GM19023 (cell line): ENCODE measurements at regions not wholly inside any gene's neighbourhood (a gene's known extent, or its start where the extent isn't known, plus 50 kb on each side); places are given as distances from the start of the nearest gene placed in this dataset.

Experiments
- ATAC-seq: cut with Tn5 transposase; IDR thresholded peaks from one replicate; pipeline ENCODE4 v1.9.1; 2021; ENCODE audit warnings: mild to moderate bottlenecking, moderate library complexity; ENCODE audit not compliant: unreplicated experiment

DNA sequence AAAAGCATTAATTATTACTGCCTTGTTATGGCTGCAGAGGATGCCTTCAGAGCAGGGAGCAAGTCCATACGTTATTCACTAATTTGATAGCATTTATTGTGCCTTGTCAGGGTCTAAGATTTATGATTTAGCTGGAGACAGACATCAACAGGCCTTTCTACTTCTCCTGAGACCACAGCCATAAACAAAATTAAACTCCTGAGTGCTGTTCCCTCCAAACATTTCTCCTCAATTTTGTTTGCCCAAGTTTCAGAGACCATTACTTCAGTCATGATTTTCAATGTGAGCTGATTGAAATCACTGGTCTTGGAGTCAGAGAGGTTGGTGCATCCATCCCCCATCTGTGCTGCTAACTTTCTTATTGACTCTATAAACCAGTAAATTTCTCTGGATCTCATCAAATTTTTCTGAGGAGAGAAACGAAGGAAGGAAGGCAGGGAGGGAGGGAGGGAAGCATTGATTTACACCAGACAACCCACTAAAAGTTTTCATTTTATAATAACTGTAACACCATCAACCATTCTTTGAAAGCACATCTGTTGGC is 423.6 kb upstream of the CDH11 start:
- ATAC-seq = no peak

DNA sequence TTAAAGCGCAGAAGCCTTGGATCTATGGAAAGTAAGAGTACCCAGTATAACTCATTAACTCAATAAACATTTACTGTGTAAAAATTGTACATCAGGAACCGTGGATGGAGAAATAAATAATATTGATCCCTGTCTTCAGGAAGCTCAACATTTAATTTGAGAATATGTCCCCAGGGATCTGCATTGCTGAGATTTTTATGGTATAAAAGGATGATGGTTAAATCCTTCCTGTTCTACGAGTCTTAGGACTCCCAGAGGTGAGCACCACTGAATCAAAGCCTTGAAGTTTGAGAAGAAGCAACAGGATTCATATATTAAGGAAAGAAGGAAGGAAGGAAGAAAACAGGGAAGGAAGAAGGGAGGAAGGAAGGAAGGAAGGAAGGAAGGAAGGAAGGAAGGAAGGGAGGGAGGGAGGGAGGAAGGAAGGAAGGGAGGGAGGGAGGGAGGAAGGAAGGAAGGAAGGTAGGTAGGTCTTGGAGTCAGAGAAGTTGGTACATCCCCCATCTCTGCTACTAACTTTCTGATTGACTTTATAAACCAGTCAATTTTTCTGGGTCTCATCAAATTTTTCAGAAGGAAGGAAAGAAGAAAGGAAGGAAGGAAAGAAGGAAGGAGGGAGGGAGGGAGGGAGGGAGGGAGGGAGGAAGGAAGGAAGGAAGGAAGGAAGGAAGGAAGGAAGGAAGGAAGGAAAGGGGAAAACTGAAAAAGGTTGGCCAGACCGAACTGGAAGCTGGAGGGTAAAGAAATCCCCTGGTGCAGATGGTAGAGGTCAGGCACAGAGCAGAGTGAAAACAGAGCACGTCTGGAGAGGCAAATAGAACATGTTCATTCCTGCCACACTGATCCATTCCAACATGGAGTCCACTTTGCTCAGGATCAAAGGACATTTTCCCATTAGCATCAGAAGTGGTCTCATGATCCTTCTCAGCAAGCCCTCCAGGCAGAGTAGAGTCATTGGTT is 422.2 kb upstream of the CDH11 start:
- ATAC-seq = no peak

DNA sequence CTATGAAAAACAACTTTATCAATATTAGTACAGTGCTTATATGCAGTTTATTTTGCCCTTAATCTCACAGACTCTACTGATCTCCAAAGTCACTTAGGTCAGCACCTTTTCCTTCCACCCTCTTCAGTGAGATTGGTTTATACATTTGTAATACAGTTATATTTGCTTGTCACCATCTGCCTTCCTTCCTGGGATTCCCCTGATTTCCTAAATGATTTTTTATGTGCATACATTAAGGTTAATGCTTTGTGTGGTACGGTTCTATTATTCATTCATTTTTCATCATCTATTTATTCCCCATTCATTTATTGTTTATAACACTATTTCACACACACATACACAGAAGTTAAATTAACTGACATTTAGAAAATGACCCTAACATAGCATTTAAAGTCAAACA is 419.8 kb upstream of the CDH11 start:
- no peak for ATAC-seq

DNA sequence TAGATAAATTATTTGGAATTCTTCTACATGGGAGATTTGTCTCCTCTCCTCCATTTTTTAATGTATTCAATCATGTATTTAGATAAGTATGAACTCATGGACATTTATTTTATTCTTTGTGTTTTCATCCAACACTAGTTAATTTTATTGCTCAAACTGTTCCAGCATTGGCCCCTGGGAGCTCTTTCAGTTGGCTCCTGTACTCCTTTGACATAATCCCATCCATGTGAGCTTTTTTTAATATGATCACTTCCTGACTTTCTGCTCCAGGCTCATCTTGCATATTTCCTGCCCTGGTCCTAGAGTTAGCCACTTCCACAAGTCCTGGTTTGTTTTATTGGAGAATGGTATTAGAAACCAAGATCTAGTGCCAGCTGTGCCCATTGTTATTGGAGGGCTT is 419.0 kb upstream of the CDH11 start:
- no peak for ATAC-seq

DNA sequence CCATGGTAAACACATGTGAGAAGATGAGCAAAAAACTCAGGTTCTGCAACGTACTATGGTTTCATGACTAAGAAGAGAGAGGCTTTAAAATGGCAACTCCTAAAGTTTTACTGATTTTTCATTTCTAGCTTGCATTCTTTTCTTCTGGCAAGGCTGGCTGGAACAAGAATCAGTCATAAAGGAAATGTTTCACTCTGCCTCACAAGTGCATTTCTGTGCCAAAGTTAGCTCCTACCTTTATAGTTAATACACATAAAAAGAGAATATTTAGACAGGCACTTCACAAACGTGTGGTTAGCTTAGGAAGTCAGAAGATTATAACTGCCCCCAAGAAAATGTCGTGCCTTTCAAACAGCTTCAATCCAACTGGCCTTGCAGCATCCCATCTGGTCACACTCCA is 417.1 kb upstream of the CDH11 start:
- ATAC-seq = no peak

DNA sequence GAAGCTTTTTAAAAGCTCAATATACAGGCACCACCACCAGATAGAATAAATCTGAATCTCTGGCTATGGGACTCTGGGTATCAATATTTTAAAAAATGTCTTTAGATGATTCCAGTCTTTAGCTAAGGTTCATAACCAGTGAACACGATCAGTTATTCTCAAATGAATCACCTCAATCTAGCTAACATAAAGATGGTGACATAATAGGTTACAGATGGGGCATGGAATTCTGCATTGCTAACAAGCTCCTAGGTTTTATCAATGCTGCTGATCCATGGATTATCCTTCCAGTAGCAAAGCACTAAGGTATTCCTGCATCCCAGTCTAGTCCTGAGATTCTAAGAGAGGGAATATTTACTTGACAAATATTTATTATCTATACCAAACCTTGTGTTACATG is 415.5 kb upstream of the CDH11 start:
- ATAC-seq = no peak

DNA sequence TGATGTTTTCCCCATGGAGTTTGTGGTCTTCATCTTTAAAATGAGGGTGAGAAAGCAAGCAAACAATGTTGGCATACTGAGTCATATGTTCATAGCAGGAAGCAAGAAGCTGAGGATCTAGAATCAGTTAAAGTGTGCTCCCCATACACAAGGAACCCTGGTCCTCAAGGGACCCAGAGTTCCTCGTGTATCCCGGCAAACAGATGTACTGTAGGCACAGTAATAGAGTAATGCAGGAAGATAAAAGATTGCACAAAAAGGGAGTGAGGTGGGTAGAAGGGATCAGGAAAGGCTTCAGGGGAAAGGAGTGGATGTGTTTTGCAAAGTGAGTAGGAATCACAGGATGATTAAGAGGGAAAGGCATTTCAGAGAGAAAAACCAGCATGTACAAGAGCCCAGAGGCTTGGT is 412.3 kb upstream of the CDH11 start:
- no peak for ATAC-seq

DNA sequence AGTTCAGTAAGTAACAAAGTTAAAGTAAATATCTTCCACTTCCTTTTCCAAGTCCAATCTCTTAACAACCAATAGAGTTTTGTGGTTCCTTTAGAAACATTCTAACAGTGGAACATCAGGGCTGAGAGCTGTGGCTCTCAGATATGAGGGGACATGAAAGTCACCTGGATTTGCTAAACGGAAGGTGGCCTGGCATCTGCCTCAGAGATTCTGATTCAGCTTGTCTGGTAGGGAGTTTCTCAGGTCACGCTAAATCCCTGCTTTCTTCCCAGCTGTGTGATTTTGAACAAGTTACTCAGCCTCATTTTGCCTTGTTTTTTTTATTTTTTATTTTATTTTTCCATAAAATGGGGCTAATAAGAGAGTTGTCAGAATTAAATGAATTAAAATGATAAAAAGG is 411.0 kb upstream of the CDH11 start:
- ATAC-seq = no peak

DNA sequence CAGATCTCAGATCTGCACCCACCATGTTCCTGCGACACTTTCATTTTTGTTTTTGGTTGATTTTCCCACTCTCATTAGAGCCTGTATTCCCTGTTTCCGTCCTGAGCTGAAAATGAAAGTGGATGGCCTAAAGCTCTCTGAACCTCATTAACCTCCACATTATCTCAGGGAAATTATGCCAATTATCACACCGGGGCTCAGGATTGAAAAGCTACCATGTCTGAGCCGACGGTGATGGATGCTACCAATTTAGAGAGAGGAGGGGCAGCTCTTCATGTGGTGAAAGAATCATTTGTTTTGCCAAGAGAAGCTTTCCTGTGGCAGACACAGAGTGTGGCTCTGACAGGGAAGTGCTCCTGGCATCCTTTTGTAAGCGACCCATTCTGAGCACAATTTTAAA is 410.4 kb upstream of the CDH11 start:
- ATAC-seq = no peak

DNA sequence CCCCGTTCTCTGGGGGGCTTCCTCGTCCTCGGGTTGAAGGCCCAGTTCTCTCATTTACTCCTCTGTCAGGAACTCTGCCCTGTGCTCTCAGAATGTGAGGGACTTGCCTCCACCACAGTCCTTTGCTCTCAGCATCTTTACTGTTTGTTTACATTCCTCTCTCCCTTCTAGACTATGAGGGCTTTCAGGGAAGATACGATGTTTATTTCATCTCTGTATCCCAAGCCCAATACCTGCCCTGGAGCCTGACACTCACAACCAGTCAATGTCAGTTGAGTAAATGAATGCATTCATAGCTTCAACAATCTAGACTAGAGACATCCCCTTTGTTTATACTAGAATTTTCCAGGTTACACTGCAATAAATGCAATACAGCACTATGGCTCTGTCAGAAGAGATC is 409.6 kb upstream of the CDH11 start:
- no peak for ATAC-seq

DNA sequence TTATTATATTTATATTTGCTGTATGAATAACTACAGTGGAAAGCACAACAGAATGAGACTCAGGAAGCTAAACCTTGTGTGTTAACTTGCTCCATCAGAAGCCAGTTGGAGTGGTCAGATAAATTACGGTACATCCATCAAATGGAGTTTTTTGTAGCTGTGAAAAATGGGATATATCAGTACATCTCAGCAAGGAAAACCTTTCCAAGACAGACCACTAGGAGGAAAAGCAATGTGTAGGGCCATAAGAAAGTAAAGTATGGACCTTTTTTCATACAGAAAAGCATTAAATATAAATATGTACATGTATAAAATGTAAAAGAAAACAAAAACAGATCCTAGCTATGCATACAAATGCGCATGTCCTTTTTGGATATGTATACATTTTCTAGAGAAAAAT is 403.8 kb upstream of the CDH11 start:
- no peak for ATAC-seq

DNA sequence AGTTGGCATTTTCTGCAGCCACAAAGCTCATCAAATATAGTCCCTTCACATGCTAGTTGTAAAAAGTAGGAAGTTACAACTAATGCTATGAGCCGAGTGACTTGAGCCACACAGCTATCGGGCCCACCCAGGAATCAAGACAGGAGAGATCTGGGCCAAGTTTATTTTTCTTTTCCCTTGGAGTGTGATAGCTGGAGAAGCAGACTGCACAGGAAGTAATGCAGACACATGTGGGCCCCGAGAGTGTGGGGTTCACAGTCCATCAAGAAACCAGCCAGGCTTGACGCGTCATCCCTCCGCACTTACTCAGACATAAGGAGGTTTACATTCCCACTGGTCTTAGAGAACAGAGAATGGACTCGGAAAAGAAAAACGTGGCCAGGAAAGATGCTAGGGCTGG is 403.1 kb upstream of the CDH11 start:
- ATAC-seq = no peak

DNA sequence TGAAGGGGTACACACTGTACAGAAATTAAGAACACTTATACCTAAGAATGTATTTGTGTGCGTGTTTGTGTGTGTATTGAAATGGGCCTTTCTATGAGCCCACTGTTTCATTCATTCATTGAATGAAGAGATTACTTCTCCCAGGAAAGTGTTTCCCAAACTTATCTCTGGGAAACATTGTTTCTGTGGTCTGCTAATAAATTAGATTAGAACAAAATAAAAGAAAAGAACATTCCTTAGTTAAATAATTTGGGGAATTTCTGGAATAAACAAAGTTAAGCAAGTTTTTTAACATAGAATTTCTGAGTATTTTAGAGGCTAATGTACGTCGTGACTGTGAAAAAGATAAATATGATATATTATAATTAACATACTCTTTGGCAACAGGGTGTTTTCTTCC is 402.4 kb upstream of the CDH11 start:
- no peak for ATAC-seq

DNA sequence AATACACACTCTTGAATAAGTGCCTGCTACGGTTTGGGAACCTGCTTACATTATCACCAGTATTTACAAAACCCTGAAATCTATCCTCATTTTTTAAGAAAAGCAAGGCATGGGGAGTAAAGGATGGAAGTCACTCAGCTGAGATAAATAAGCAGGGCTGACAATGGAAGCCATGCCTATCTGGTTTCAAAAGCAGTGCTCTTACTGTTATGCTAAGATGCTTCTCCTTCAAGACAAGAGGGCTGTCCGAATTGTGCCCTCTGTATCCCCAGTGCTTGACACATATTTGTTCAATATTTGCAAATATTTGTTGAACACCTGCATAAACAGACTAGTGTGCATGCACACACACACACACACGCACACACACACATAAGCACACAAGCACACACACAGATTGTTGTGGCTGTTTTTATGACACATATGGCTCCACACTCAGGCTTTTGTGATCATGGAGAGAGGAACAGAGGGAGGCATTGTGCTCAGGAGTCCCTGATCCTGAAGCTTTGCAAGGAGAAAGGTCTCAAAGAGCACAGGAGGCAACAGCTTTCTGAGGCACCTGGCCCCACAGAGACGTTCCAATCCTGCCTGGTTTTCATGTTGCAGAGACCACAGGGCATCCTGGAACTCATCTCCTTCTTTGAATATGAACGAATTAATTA is 401.6 kb upstream of the CDH11 start:
- no peak for ATAC-seq

DNA sequence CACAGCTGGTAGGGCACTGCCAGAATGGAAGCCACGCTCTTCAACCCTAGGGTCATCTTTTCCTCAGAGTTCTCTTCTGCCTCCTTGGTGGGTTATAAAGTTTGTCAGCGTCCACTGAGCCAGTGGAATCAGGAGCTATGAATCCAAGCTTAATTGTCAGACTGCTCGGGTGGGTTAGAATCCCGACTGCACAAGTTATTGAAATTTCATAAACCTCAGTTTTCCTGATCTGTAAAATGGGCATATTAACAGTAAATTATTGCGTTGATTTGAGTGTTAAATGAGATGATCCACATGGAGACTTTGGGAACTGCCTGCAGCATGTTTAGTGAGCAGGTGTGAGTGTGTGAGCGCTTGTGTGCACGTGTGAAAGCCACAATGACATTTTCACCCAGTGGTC is 400.5 kb upstream of the CDH11 start:
- no peak for ATAC-seq

DNA sequence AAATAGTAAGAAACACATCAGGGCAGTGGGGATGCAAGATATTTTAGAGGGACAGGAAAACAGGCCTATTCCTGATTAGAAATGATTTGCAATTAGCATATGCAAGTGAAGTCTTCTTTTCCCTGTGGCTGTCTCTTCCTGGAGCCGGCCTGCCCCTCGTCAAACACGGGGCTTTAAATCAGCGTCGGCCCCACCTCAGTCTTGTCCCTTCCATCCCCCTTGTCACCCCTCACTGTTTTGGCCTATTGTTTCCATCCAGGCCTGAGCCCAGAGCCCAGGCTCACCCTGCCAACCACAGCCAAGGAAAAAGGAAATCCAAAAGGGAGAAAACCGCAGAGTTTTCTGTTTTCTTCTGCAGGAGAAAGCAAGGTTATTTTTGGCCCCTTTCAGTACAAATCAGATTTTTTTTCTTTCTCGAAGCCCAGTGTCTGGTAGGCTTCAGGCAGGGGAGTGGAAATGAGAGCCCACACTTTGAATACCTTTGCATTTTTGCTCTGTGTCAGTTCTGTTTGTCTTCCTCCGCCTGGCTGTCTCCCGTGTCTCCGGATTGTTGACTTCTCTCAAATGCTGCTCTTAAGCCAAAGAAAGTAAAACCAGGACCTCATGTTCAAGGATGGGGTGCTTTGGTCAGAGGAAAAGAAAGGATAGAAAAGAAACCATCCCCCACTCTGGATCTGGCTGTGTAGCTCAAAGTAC is 399.9 kb upstream of the CDH11 start:
- no peak for ATAC-seq

DNA sequence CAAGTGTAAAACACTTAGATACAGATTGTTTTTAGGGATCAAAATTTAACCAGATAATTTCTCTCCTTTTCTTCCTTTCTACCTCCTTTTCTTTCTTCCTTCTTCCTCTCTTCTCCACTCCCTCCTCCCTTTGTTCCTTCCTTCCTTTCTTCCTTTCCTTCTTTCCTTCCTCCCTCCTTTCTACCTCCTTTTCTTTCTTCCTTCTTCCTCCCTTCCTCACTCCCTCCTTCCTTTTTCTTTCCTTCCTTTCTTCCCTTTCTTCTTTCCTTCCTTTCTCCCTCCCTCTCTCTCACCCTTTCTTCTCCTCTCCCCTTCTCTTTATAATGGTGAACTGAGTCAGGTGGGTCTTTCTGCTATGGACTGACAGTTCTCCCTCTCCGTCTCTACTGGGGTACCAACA is 397.5 kb upstream of the CDH11 start:
- no peak for ATAC-seq

DNA sequence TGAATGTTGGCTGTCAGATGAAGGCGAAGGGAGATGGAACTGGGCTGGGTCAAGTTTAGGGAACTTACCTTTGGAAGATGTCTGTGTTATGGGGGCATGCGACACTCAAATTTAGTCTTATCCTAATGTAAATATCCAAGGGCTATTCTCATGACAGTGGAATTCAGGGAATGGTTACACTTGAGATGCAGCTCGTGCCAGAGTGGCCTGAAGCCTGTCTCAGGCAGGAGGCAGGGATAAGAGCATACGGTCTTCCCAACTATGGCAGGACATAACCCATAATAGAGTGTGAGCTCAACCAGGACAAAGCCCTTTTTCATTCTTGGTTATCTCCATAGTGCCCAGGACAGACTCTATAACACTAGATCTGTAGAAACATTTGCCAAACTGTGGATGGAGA is 393.3 kb upstream of the CDH11 start:
- ATAC-seq = no peak

DNA sequence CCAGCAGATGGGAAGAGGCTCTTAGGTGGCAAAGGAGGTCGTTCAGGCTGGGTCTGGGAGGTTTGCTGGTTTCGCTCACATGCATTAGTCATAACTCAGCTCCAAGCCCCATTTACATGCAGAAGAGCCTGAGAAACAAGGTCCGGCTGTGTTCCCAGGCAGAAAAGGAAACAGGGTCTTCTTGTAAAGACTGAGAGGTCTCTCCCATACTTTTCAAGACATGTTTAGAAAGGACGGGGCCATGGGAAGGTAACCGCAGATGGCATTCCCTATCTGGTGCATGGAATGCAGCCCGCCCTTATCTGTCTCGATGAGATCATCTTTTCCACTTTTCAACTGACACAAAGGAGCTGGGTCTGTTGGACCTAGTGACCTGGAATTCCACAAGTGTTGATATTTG is 389.0 kb upstream of the CDH11 start:
- no peak for ATAC-seq

DNA sequence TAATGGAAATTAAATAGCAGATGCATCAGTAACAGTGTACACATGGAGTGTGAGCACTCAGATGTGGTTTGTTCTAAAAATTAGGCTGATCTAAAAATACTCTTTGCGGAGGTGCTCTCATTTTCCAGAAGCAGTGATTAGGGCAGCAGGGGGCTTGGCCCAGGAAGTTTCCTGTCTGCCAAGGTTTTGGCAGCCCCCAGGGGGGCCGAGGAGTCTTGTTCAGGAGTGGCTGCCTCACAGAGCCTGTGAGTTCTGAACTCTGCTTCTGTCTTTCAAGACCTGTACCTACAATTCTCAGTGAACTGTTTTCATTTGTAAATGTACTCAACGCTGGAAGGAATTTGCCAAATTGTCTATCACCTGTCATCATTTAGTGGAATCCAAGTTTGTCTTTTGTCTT is 388.4 kb upstream of the CDH11 start:
- ATAC-seq = no peak

DNA sequence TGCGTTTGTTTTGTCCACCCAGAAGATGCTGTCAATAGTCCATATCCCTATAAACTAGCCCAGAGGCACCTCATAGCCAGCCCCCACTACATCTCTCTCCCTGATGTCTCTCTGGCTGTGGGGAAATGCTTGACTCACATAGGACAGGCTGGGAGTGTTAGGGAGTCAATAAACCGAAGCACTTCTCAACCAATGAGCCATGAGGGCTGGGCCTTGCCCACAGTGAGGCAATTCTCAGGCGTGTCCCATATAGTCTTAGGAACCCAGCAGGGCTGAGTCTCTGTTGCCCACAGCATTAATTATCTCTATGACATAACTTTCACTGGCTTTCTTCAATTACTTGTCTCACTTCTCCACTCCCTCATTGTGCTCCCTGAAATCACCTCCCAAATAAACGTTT is 387.3 kb upstream of the CDH11 start:
- no peak for ATAC-seq

DNA sequence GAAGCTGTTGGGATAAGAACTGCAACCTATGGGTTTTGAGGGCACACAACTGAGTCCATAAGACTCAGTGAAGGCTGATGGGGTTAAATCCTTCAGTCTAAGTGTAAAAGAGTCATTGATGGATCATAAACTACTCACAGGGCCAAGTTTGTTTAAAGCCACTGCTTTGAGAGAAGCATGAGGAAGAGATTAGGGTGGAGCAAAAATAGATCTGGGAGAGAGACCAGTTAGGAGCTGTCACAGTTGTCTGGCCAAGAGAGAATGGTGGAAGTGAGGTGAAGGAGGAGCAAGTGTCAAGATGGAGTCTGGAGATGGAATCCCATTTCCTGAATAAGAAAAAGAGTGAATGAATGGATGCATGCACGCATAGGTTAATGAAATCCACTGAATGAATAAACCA is 379.1 kb upstream of the CDH11 start:
- ATAC-seq = no peak
